ENCODE measurements at regions not wholly inside any gene's neighbourhood (a gene's known extent, or its start where the extent isn't known, plus 50 kb on each side); places are given as distances from the start of the nearest gene placed in this dataset.
A peak's percentile ranks its signal among the peaks of the same experiment; 100 is the strongest.

GRCh38 chr17:79404136-79404911 is 206.5 kb downstream of the RBFOX3 start:
- peaks cover 4% of the 10 kb centered on the region in 2 donors for H3K4me1 ChIP-seq (ENCODE audit: control insufficient read depth in 2 of 2, insufficient read depth in 2 of 2, low read length in 2 of 2)
- H3K4me3 ChIP-seq (ENCODE audit: low read length in 2 of 2), result no peak overlapping the region
- H3K9me3 ChIP-seq (ENCODE audit: control insufficient read depth in 2 of 2, low read length in 2 of 2), result no peaks in the 10 kb centered on the region
- H3K27me3 ChIP-seq (ENCODE audit: control insufficient read depth in 2 of 2, insufficient read depth in 2 of 2, low read length in 2 of 2), result peaks cover 13 to 15% of the 10 kb centered on the region in 2 donors
- no peak overlapping the region for H3K9ac ChIP-seq (ENCODE audit: low read depth in 1 of 2, low read length in 2 of 2)
- H3K27ac ChIP-seq (ENCODE audit: low read depth in 2 of 2, low read length in 2 of 2), result no peak overlapping the region
- H3K36me3 ChIP-seq (ENCODE audit: control insufficient read depth in 2 of 2, insufficient read depth in 2 of 2, low read length in 2 of 2), result no peaks in the 10 kb centered on the region

GRCh38 chr17:79401704-79402674 is 208.9 kb downstream of the RBFOX3 start:
- Histone ChIP-seq H3K4me1 (ENCODE audit: control insufficient read depth in 2 of 2, insufficient read depth in 2 of 2, low read length in 2 of 2) (peaks cover 4% of the 10 kb centered on the region in 2 donors), H3K27me3 (ENCODE audit: control insufficient read depth in 2 of 2, insufficient read depth in 2 of 2, low read length in 2 of 2) (peaks cover 15 to 17% of the 10 kb centered on the region in 2 donors), H3K36me3 (ENCODE audit: control insufficient read depth in 2 of 2, insufficient read depth in 2 of 2, low read length in 2 of 2) (no peaks in the 10 kb centered on the region), H3K9me3 (ENCODE audit: control insufficient read depth in 2 of 2, low read length in 2 of 2) (no peaks in the 10 kb centered on the region), H3K9ac (ENCODE audit: low read depth in 1 of 2, low read length in 2 of 2) (no peak overlapping the region), H3K27ac (ENCODE audit: low read depth in 2 of 2, low read length in 2 of 2) (no peak overlapping the region), H3K4me3 (ENCODE audit: low read length in 2 of 2) (no peak overlapping the region)

- peak overlapping the region in 1 of 2 donors; percentile 59 for H3K4me3 ChIP-seq (ENCODE audit: low read length in 2 of 2)
- H3K27ac ChIP-seq (ENCODE audit: low read depth in 2 of 2, low read length in 2 of 2), result no peak overlapping the region
- H3K36me3 ChIP-seq (ENCODE audit: control insufficient read depth in 2 of 2, insufficient read depth in 2 of 2, low read length in 2 of 2), result no peaks in the 10 kb centered on the region
- H3K4me1 ChIP-seq (ENCODE audit: control insufficient read depth in 2 of 2, insufficient read depth in 2 of 2, low read length in 2 of 2), result peaks cover 4% of the 10 kb centered on the region in 2 donors
- H3K27me3 ChIP-seq (ENCODE audit: control insufficient read depth in 2 of 2, insufficient read depth in 2 of 2, low read length in 2 of 2), result peaks cover 10% of the 10 kb centered on the region in 2 donors
- no peaks in the 10 kb centered on the region for H3K9me3 ChIP-seq (ENCODE audit: control insufficient read depth in 2 of 2, low read length in 2 of 2)
- no peak overlapping the region for H3K9ac ChIP-seq (ENCODE audit: low read depth in 1 of 2, low read length in 2 of 2)
Observed at GRCh38 chr17:79400989-79401703, 209.7 kb downstream of the RBFOX3 start.

GRCh38 chr17:79399610-79400144 is 211.2 kb downstream of the RBFOX3 start:
- Histone ChIP-seq H3K36me3 (ENCODE audit: control insufficient read depth in 2 of 2, insufficient read depth in 2 of 2, low read length in 2 of 2) (no peaks in the 10 kb centered on the region), H3K9me3 (ENCODE audit: control insufficient read depth in 2 of 2, low read length in 2 of 2) (no peaks in the 10 kb centered on the region), H3K27me3 (ENCODE audit: control insufficient read depth in 2 of 2, insufficient read depth in 2 of 2, low read length in 2 of 2) (peaks cover 9 to 10% of the 10 kb centered on the region in 2 donors), H3K4me1 (ENCODE audit: control insufficient read depth in 2 of 2, insufficient read depth in 2 of 2, low read length in 2 of 2) (peaks cover 4% of the 10 kb centered on the region in 2 donors), H3K27ac (ENCODE audit: low read depth in 2 of 2, low read length in 2 of 2) (no peak overlapping the region), H3K9ac (ENCODE audit: low read depth in 1 of 2, low read length in 2 of 2) (no peak overlapping the region), H3K4me3 (ENCODE audit: low read length in 2 of 2) (no peak overlapping the region)

GRCh38 chr17:79398441-79398840 is 212.4 kb downstream of the RBFOX3 start:
- Histone ChIP-seq H3K27ac (ENCODE audit: low read depth in 2 of 2, low read length in 2 of 2) (no peak overlapping the region), H3K36me3 (ENCODE audit: control insufficient read depth in 2 of 2, insufficient read depth in 2 of 2, low read length in 2 of 2) (no peaks in the 10 kb centered on the region), H3K9ac (ENCODE audit: low read depth in 1 of 2, low read length in 2 of 2) (no peak overlapping the region), H3K9me3 (ENCODE audit: control insufficient read depth in 2 of 2, low read length in 2 of 2) (no peaks in the 10 kb centered on the region), H3K27me3 (ENCODE audit: control insufficient read depth in 2 of 2, insufficient read depth in 2 of 2, low read length in 2 of 2) (peaks cover 12% of the 10 kb centered on the region in 2 donors), H3K4me1 (ENCODE audit: control insufficient read depth in 2 of 2, insufficient read depth in 2 of 2, low read length in 2 of 2) (peaks cover 4% of the 10 kb centered on the region in 2 donors), H3K4me3 (ENCODE audit: low read length in 2 of 2) (no peak overlapping the region)

GRCh38 chr17:79396696-79397095 is 214.2 kb downstream of the RBFOX3 start:
- H3K27ac ChIP-seq (ENCODE audit: low read depth in 2 of 2, low read length in 2 of 2), result no peak overlapping the region
- H3K27me3 ChIP-seq (ENCODE audit: control insufficient read depth in 2 of 2, insufficient read depth in 2 of 2, low read length in 2 of 2), result peaks cover 20 to 29% of the 10 kb centered on the region in 2 donors
- H3K4me3 ChIP-seq (ENCODE audit: low read length in 2 of 2), result no peak overlapping the region
- H3K9me3 ChIP-seq (ENCODE audit: control insufficient read depth in 2 of 2, low read length in 2 of 2), result no peaks in the 10 kb centered on the region
- no peaks in the 10 kb centered on the region for H3K36me3 ChIP-seq (ENCODE audit: control insufficient read depth in 2 of 2, insufficient read depth in 2 of 2, low read length in 2 of 2)
- H3K4me1 ChIP-seq (ENCODE audit: control insufficient read depth in 2 of 2, insufficient read depth in 2 of 2, low read length in 2 of 2), result peaks cover 4% of the 10 kb centered on the region in 2 donors
- no peak overlapping the region for H3K9ac ChIP-seq (ENCODE audit: low read depth in 1 of 2, low read length in 2 of 2)

GRCh38 chr17:79395545-79395944 is 215.3 kb downstream of the RBFOX3 start:
- Histone ChIP-seq H3K4me1 (ENCODE audit: control insufficient read depth in 2 of 2, insufficient read depth in 2 of 2, low read length in 2 of 2) (no peaks in the 10 kb centered on the region), H3K27me3 (ENCODE audit: control insufficient read depth in 2 of 2, insufficient read depth in 2 of 2, low read length in 2 of 2) (peaks cover 24 to 37% of the 10 kb centered on the region in 2 donors), H3K27ac (ENCODE audit: low read depth in 2 of 2, low read length in 2 of 2) (no peak overlapping the region), H3K4me3 (ENCODE audit: low read length in 2 of 2) (no peak overlapping the region), H3K9ac (ENCODE audit: low read depth in 1 of 2, low read length in 2 of 2) (no peak overlapping the region), H3K9me3 (ENCODE audit: control insufficient read depth in 2 of 2, low read length in 2 of 2) (no peaks in the 10 kb centered on the region), H3K36me3 (ENCODE audit: control insufficient read depth in 2 of 2, insufficient read depth in 2 of 2, low read length in 2 of 2) (no peaks in the 10 kb centered on the region)

- H3K36me3 ChIP-seq (ENCODE audit: control insufficient read depth in 2 of 2, insufficient read depth in 2 of 2, low read length in 2 of 2), result no peaks in the 10 kb centered on the region
- H3K27me3 ChIP-seq (ENCODE audit: control insufficient read depth in 2 of 2, insufficient read depth in 2 of 2, low read length in 2 of 2), result peaks cover 22 to 34% of the 10 kb centered on the region in 2 donors
- no peaks in the 10 kb centered on the region for H3K9me3 ChIP-seq (ENCODE audit: control insufficient read depth in 2 of 2, low read length in 2 of 2)
- no peak overlapping the region for H3K27ac ChIP-seq (ENCODE audit: low read depth in 2 of 2, low read length in 2 of 2)
- no peaks in the 10 kb centered on the region for H3K4me1 ChIP-seq (ENCODE audit: control insufficient read depth in 2 of 2, insufficient read depth in 2 of 2, low read length in 2 of 2)
- H3K4me3 ChIP-seq (ENCODE audit: low read length in 2 of 2), result no peak overlapping the region
- no peak overlapping the region for H3K9ac ChIP-seq (ENCODE audit: low read depth in 1 of 2, low read length in 2 of 2)
Observed at GRCh38 chr17:79395066-79395465, 215.8 kb downstream of the RBFOX3 start.

GRCh38 chr17:79393358-79394052 is 217.3 kb downstream of the RBFOX3 start:
- Histone ChIP-seq H3K27me3 (ENCODE audit: control insufficient read depth in 2 of 2, insufficient read depth in 2 of 2, low read length in 2 of 2) (peaks cover 22 to 33% of the 10 kb centered on the region in 2 donors), H3K4me1 (ENCODE audit: control insufficient read depth in 2 of 2, insufficient read depth in 2 of 2, low read length in 2 of 2) (no peaks in the 10 kb centered on the region), H3K36me3 (ENCODE audit: control insufficient read depth in 2 of 2, insufficient read depth in 2 of 2, low read length in 2 of 2) (no peaks in the 10 kb centered on the region), H3K4me3 (ENCODE audit: low read length in 2 of 2) (no peak overlapping the region), H3K9me3 (ENCODE audit: control insufficient read depth in 2 of 2, low read length in 2 of 2) (no peaks in the 10 kb centered on the region), H3K9ac (ENCODE audit: low read depth in 1 of 2, low read length in 2 of 2) (no peak overlapping the region), H3K27ac (ENCODE audit: low read depth in 2 of 2, low read length in 2 of 2) (no peak overlapping the region)
